A549 (cell line): ENCODE measurements at regions not wholly inside any gene's neighbourhood (a gene's known extent, or its start where the extent isn't known, plus 50 kb on each side); places are given as distances from the start of the nearest gene placed in this dataset.

Source experiments
- ATAC-seq, 2 experiments: fragments of 200-7000 bp in 1 of 2; fragments of >200 bp in 1 of 2; cut with Nextera tagmentation in 1 of 2; cut with Tn5 transposase in 1 of 2; 3 replicates each; pipeline versions ENCODE4 v1.8.0 to v1.9.1; 2018 to 2020; ENCODE audit warnings: mild to moderate bottlenecking in 1 of 2, moderate library complexity in 1 of 2
- CTCF ChIA-PET: fragments of 300-600 bp; sonication (Branson Sonifier 250); formaldehyde crosslinking; extraction: SDS; loops from one replicate; lab custom pipeline; 2021; ENCODE audit warnings: antibody characterized with exemption, inconsistent platforms; lab: Yijun Ruan, JAX
- POLR2A ChIA-PET: fragments of 350-600 bp; formaldehyde crosslinking; extraction: SDS; loops from one replicate; lab custom pipeline; 2021; ENCODE audit warnings: antibody characterized with exemption, inconsistent platforms; lab: Yijun Ruan, JAX
- DNase-seq, 2 experiments: peaks; one replicate each; pipeline versions ENCODE4 v3.0.0 to v3.0.0-alpha.2; 2011 to 2016; ENCODE audit warnings: low read depth in 1 of 2, low spot score in 1 of 2
- FAIRE-seq: peaks from 2 replicates; lab custom pipeline; 2011; peaks lifted over from hg19 to GRCh38; lab: Jason Lieb, UNC
- H3K27ac ChIP-seq, 2 experiments: fragments of >200 bp; sonication (Bioruptor Twin); formaldehyde crosslinking; 3 replicates each; pipeline ENCODE4 v1.5.1; 2016 to 2017
- H3K4me1 ChIP-seq: fragments of >200 bp; sonication (Bioruptor Twin); formaldehyde crosslinking; 3 replicates; pipeline ENCODE4 v1.6.1; 2016
- H3K4me2 ChIP-seq: fragments of >200 bp; sonication (Bioruptor Twin); formaldehyde crosslinking; 3 replicates; pipeline ENCODE4 v1.6.1; 2016
- H3K4me3 ChIP-seq: fragments of >200 bp; sonication (Bioruptor Twin); formaldehyde crosslinking; 3 replicates; pipeline ENCODE4 v1.5.1; 2016
- H3K9me3 ChIP-seq: fragments of >200 bp; sonication (Bioruptor Twin); formaldehyde crosslinking; 3 replicates; pipeline ENCODE4 v1.6.1; 2016
- BHLHE40 ChIP-seq: IDR thresholded peaks from 2 replicates; pipeline ENCODE4 v1.6.1; 2012; ENCODE audit warnings: low read depth, low read length, inconsistent platforms
- CBX2 ChIP-seq: fragments of 200-600 bp; sonication (generic); IDR thresholded peaks from 2 replicates; pipeline ENCODE4 v1.6.1; 2016; ENCODE audit warnings: low read depth, mild to moderate bottlenecking, borderline replicate concordance
- CHD2 ChIP-seq: fragments of 150-350 bp; IDR thresholded peaks from 2 replicates; pipeline ENCODE4 v1.6.1; 2014; ENCODE audit warnings: low read length; ENCODE audit not compliant: partially characterized antibody
- CHD4 ChIP-seq: fragments of 200-600 bp; sonication (generic); IDR thresholded peaks from 2 replicates; pipeline ENCODE4 v1.6.1; 2016; ENCODE audit warnings: antibody characterized with exemption, mild to moderate bottlenecking, borderline replicate concordance
- EHF ChIP-seq: fragments of 250-450 bp; sonication (Bioruptor Pico); IDR thresholded peaks from 2 replicates; pipeline ENCODE4 v1.5.0; 2020; ENCODE audit warnings: mild to moderate bottlenecking
- ESRRA ChIP-seq: fragments of 150-350 bp; IDR thresholded peaks from 2 replicates; pipeline ENCODE4 v1.6.1; 2014; ENCODE audit warnings: mild to moderate bottlenecking, low read length, borderline replicate concordance
- JUNB ChIP-seq: fragments of >200 bp; sonication (Bioruptor Twin); formaldehyde crosslinking; IDR thresholded peaks from 2 replicates; pipeline ENCODE4 v1.6.1; 2016
- KDM1A ChIP-seq: fragments of 200-600 bp; sonication (generic); IDR thresholded peaks from 2 replicates; pipeline ENCODE4 v1.6.1; 2016; ENCODE audit warnings: low read depth, mild to moderate bottlenecking
- MAX ChIP-seq: IDR thresholded peaks from 2 replicates; pipeline ENCODE4 v1.6.1; 2012
- MAZ ChIP-seq: fragments of 150-350 bp; IDR thresholded peaks from 2 replicates; pipeline ENCODE4 v1.6.1; 2014; ENCODE audit warnings: antibody characterized with exemption, low read depth, low read length, borderline replicate concordance
- MYC ChIP-seq: IDR thresholded peaks from 2 replicates; pipeline ENCODE4 v1.6.1; 2012; ENCODE audit warnings: mild to moderate bottlenecking, inconsistent platforms, low read length, improper control_type of control experiment, borderline replicate concordance
- NPAS2 ChIP-seq: fragments of 250-450 bp; sonication (Bioruptor Pico); IDR thresholded peaks from 2 replicates; pipeline ENCODE4 v1.8.0; 2022; ENCODE audit warnings: mild to moderate bottlenecking, moderate library complexity, borderline replicate concordance
- POLR2AphosphoS2 ChIP-seq: conservative IDR thresholded peaks from 2 replicates; pipeline ENCODE4 v1.6.1; 2012; ENCODE audit warnings: low read length, improper control_type of control experiment, inconsistent platforms
- RARB ChIP-seq: fragments of 250-450 bp; sonication (Bioruptor Pico); IDR thresholded peaks from 2 replicates; pipeline ENCODE4 v1.8.0; 2021; ENCODE audit warnings: mild to moderate bottlenecking, moderate library complexity
- RCOR1 ChIP-seq: fragments of 150-350 bp; IDR thresholded peaks from 2 replicates; pipeline ENCODE4 v1.6.1; 2014; ENCODE audit warnings: antibody characterized with exemption, low read length, low read depth
- RNF2 ChIP-seq: fragments of 200-600 bp; sonication (generic); IDR thresholded peaks from 2 replicates; pipeline ENCODE4 v1.6.1; 2016; ENCODE audit warnings: low read depth, mild to moderate bottlenecking, antibody characterized with exemption, moderate library complexity, borderline replicate concordance
- TFCP2L1 ChIP-seq: fragments of 250-450 bp; sonication (Bioruptor Pico); IDR thresholded peaks from 2 replicates; pipeline ENCODE4 v1.5.0; 2021; ENCODE audit warnings: mild to moderate bottlenecking
- TP53 ChIP-seq: fragments of 250-450 bp; sonication (Bioruptor Pico); IDR thresholded peaks from 2 replicates; pipeline ENCODE4 v1.5.0; 2021; ENCODE audit warnings: mild to moderate bottlenecking, moderate library complexity
- ZFP36 ChIP-seq: fragments of 450-650 bp; IDR thresholded peaks from 2 replicates; pipeline ENCODE4 v1.6.1; 2014; ENCODE audit warnings: borderline replicate concordance; ENCODE audit not compliant: partially characterized antibody
- ZNF302 ChIP-seq: fragments of 250-450 bp; sonication (Bioruptor Pico); IDR thresholded peaks from 2 replicates; pipeline ENCODE4 v1.9.0; 2021; ENCODE audit warnings: inconsistent platforms, mild to moderate bottlenecking, moderate library complexity
- WGBS: methylation state at CpG from one replicate; pipeline ENCODE4 v1.1.6; 2017; ENCODE audit errors: missing lambda C conversion rate; 5-methylcytosine and 5-hydroxymethylcytosine counted together
- TF ChIP-seq, protein P1 (sequence below): fragments of >200 bp; sonication (Bioruptor Twin); formaldehyde crosslinking; IDR thresholded peaks from 3 replicates; pipeline ENCODE4 v1.5.1; 2016

DNA sequence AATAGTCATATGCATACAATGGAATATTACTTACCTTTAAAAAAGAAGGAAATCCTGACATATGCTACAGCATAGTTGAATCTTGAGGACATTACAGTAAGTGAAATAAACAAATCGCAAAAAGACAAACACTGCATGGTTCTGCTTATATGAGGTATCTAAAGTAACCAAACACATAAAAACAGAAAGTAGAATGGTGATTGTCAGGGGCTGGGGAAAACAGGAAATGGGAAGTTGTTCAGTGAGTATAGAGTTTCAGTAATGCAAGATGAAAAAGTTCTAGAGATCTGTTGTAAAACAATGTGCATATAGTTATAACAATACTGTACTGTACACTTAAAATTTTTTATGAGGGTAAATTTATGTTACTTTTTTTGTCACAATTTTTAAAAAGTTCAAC is 219.4 kb downstream of the KLF5 start:
- TF ChIP-seq TP53 (CRISPR knock-in tag), result no peak
- TF ChIP-seq POLR2AphosphoS2, result no peak
- TF ChIP-seq BHLHE40, result no peak
- TF ChIP-seq JUNB, result no peak
- TF ChIP-seq ZFP36, result no peak
- TF ChIP-seq NPAS2 (CRISPR knock-in tag), result no peak
- TF ChIP-seq KDM1A, result no peak
- no peak for TF ChIP-seq RNF2
- no peak for TF ChIP-seq RARB (CRISPR knock-in tag)
- TF ChIP-seq, protein P1, sequence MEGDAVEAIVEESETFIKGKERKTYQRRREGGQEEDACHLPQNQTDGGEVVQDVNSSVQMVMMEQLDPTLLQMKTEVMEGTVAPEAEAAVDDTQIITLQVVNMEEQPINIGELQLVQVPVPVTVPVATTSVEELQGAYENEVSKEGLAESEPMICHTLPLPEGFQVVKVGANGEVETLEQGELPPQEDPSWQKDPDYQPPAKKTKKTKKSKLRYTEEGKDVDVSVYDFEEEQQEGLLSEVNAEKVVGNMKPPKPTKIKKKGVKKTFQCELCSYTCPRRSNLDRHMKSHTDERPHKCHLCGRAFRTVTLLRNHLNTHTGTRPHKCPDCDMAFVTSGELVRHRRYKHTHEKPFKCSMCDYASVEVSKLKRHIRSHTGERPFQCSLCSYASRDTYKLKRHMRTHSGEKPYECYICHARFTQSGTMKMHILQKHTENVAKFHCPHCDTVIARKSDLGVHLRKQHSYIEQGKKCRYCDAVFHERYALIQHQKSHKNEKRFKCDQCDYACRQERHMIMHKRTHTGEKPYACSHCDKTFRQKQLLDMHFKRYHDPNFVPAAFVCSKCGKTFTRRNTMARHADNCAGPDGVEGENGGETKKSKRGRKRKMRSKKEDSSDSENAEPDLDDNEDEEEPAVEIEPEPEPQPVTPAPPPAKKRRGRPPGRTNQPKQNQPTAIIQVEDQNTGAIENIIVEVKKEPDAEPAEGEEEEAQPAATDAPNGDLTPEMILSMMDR, result no peak
- no peak for TF ChIP-seq CHD4
- H3K27ac ChIP-seq, result no peak overlapping the region
- peaks cover 13% of the 10 kb centered on the region; the same call in 1 of the 3 replicates for H3K4me1 ChIP-seq
- no peak overlapping the region for H3K4me2 ChIP-seq
- FAIRE-seq (no peak), DNase-seq (no peak), ATAC-seq (no peak)
- WGBS, result 100% methylated on average over 1 of the region's 1 CpG
- no peaks in the 10 kb centered on the region for H3K9me3 ChIP-seq
- CTCF ChIA-PET, result no interaction called here
- POLR2A ChIA-PET, result no interaction called here
- H3K4me3 ChIP-seq, result no peak overlapping the region

GRCh38 chr13:73275163-73275562 is 216.4 kb downstream of the KLF5 start:
- Histone ChIP-seq H3K27ac (no peak overlapping the region), H3K4me2 (no peak overlapping the region), H3K4me1 (peaks cover 16% of the 10 kb centered on the region; the same call in 1 of the 3 replicates), H3K9me3 (no peaks in the 10 kb centered on the region), H3K4me3 (no peak overlapping the region)
- FAIRE-seq (no peak), DNase-seq (no peak), ATAC-seq (no peak)
- ChIA-PET POLR2A (no interaction called here), CTCF (no interaction called here)
- no peak for TF ChIP-seq RCOR1
- no peak for TF ChIP-seq CHD2
- no peak for TF ChIP-seq MAX
- no peak for TF ChIP-seq MYC
- TF ChIP-seq POLR2AphosphoS2, result no peak
- 92% methylated on average over 3 of the region's 3 CpGs for WGBS

GRCh38 chr13:73274147-73274546 is 215.3 kb downstream of the KLF5 start:
- POLR2A ChIA-PET, result no interaction called here
- ATAC-seq, result no peak
- H3K4me1 ChIP-seq, result peaks cover 16% of the 10 kb centered on the region; the same call in 1 of the 3 replicates
- 54% methylated on average over 2 of the region's 2 CpGs for WGBS
- TF ChIP-seq ESRRA (no peak), TFCP2L1 (no peak), CBX2 (no peak)
- TF ChIP-seq, all 56 proteins: peak for 0
- DNase-seq, result no peak
- FAIRE-seq, result no peak
- Histone ChIP-seq H3K4me2 (peak overlapping the region; percentile 29; the same call in 2 of the 3 replicates), H3K4me3 (no peak overlapping the region), H3K27ac (peak overlapping the region in 1 of 2 experiments; percentile 58; a peak in 3 of 6 replicates), H3K9me3 (no peaks in the 10 kb centered on the region; the same call in 2 of the 3 replicates)
- CTCF ChIA-PET, result no interaction called here

GRCh38 chr13:73273745-73274144 is 214.9 kb downstream of the KLF5 start:
- no peak for TF ChIP-seq MAZ
- TF ChIP-seq ZNF302 (CRISPR knock-in tag), result no peak
- no peak for TF ChIP-seq EHF (CRISPR knock-in tag)
- peak; percentile 38; the same call in 1 of the 2 replicates for TF ChIP-seq JUNB
- 46% methylated on average over 5 of the region's 5 CpGs for WGBS

More at GRCh38 chr13:73273745-73274144, 214.9 kb downstream of the KLF5 start:
- no peak overlapping the region; a peak in 1 of 6 replicates for H3K27ac ChIP-seq
- peaks cover 16% of the 10 kb centered on the region; the same call in 1 of the 3 replicates for H3K4me1 ChIP-seq
- DNase-seq (peak in 1 of 2 experiments; percentile 15), ATAC-seq (peak; percentile 59 to 63; a peak in 3 of 6 replicates), FAIRE-seq (no peak)
- CTCF ChIA-PET, result no interaction called here
- POLR2A ChIA-PET, result no interaction called here
- peak overlapping the region; percentile 29; the same call in 1 of the 3 replicates for H3K4me2 ChIP-seq
- no peak overlapping the region for H3K4me3 ChIP-seq
- no peaks in the 10 kb centered on the region; the same call in 2 of the 3 replicates for H3K9me3 ChIP-seq
